ENCODE measurements at regions not wholly inside any gene's neighbourhood (a gene's known extent, or its start where the extent isn't known, plus 50 kb on each side); places are given as distances from the start of the nearest gene placed in this dataset.

DNA sequence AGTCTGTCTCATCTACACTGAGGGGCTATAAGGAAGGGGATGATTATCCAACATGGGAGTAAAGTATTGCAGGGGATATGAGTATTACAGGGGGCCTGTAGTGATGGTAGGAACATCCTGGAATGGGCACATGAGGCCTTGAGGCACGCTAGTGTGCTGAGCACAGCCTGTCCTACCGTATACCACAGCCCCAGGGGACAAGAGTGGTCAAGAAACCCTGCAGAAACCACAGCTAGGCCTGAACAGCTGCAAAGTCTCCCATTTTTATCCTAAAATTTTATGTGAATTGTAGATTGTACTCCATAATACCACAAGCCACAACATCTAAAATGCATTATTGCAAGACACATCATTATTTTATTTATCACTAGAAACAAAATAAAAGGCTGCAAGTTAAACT lies 136.3 kb upstream of the ASTN2 start:
- DNase-seq (ENCODE audit: low spot score) = no peak
- intact Hi-C loops (cut with DNase I) = no loop called here
- no peak for ATAC-seq

DNA sequence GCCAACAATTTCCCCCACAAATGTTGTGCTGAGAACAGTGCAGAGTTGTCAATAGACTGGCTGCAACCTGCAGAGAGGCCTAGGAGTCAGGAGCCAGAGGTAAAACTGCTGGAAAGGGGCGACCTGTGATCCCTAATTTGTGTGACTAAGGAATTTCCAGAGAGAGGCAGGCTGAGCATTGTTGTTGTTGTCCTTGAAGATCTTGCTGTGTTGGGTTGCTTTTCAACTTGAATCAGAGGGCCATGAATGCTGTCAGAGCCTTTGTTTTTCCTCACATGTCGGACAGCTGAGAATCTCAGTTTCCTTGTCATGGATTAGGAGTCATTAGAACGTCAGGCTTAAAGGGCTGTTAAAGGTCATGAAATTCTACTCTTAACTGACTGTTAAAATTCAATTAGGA lies 134.6 kb upstream of the ASTN2 start:
- ATAC-seq (no peak), DNase-seq (ENCODE audit: low spot score) (no peak)
- intact Hi-C loops (cut with DNase I) = no loop called here

DNA sequence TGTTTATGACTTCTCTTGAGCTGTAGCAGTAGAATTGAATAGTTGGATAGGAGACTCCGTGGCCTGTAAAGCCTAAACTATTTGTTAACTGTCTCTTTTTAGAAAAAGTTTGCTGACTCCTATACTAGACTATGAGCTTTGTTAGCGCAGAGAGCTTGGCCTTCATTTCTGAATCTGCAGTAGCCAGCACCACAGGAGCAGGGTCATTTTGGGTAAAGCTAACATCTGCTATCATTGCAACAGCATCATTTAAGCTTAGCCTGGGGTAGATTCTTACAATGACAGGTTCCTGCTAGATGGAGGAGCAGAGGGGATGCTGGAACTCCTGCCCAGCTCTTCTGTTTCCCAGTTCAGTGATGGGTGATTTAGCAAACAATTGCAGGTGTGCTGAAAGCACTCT lies 133.7 kb upstream of the ASTN2 start:
- DNase-seq (ENCODE audit: low spot score) = no peak
- intact Hi-C loops (cut with DNase I) = no loop called here
- no peak for ATAC-seq

DNA sequence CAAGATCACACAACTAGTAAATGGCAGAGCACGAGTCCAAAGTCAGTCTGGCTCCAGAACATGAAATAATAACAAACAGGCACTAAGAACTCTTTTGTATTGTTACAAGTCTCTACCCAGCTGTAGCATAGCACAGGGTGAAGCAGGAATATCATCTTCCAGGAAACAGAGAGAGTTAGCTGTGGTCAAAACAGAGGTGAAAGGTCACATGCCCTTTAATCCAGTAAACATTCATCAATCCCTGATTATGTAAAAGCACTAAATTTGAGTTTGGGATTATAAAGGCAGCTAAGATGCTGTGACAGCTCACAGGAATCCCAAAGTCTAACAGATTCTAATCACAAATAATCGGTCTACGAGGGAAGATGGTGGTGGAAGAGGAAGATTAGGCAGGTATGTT lies 133.0 kb upstream of the ASTN2 start:
- DNase-seq (ENCODE audit: low spot score) (no peak), ATAC-seq (peak; percentile 32)
- intact Hi-C loops (cut with DNase I) = no loop called here

DNA sequence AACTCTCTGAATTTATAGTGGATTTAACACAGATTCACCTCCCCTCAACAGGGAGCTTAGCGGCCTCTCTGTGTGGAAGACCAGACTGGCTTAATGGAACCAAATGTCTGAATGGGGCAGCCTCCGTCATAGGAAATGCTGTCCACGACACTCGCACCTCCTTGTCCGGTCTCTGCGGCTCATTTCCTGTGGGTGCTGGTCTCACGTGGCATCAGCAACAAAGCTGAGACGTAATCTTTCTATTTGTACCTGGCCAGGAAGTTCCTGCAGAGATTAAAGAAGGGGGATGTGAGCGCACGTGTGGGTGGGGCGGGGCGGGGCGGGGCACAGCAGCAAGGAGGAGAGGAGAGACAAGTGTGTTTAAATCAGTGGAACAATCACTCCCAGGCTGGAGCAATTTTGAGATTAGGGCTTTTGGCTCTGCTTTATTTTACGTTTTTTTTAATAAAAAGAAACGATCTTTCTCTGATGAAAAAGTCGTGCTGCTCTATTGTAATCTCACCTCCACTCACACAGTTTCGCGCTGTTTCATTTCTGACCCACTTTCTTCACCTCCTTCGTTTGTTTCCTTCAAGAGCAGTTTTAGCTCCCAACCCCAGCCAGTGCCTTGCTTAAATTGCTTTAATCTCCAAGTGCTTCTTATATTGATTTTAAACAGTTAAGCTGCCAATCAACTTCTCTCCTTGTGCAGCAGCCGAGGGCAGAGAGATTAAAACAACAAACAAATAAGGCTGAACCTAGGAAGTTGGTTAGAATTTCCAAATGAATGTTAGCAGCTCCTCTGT lies 132.2 kb upstream of the ASTN2 start:
- intact Hi-C loops (cut with DNase I) = no loop called here
- DNase-seq (ENCODE audit: low spot score) = no peak
- ATAC-seq = peak; percentile 68

DNA sequence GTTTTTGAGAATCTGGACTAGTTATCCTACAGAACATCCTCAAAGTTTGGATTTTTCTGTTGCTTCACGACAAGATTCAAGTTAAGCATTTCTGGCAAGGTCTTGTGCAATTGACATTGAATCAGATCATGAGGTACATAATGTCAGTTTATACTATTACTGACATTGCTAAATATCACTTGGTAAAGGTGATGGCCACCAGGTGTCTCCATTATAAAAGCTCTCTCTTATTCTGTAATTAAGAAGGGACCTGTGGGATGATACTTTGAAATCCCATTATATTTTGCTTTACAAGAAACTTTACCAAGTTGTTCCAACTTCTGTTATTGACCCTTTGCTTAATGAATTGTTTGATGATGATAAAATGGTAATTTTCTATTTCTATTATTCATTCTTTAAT lies 131.0 kb upstream of the ASTN2 start:
- ATAC-seq (no peak), DNase-seq (ENCODE audit: low spot score) (no peak)
- intact Hi-C loops (cut with DNase I) = no loop called here

DNA sequence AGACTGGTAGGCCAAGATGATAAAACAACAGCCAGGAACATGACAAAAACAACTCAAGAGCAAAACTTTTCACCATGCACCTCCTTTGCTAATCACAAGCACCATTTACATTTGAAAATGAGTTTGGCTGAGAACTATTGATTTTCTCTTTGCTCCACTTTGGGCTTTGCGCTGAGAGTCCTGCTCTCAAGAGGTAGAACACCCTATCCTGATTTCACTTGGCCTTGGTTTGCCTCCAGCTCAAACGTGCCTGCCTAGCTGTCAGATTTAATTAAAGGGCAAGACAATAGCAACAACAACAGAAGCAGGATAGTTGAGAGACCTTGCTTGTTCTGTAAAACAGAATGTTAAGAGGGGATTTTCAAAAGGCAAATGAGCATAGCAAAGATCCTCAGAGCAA lies 128.2 kb upstream of the ASTN2 start:
- DNase-seq (ENCODE audit: low spot score) (no peak), ATAC-seq (no peak)
- intact Hi-C loops (cut with DNase I) = no loop called here

DNA sequence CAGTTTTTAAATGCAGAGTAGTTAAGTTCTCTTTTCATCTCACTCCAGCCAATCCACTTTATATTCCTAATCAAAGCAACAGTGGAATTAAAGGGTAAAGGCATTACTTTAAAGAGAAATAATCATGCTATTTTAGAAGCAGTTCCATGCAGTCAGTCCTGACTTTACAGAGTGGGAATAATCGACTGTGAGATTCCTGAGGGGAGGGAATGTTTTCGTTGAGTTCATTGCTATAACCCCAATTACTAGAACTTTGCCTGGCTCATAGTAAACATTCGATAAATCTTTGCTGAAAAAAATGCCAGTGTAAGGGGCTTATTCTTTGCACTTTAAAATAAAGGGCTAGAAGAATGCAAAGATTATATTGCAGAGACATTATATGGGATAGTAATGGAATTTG lies 127.2 kb upstream of the ASTN2 start:
- intact Hi-C loops (cut with DNase I) = no loop called here
- no peak for ATAC-seq

DNA sequence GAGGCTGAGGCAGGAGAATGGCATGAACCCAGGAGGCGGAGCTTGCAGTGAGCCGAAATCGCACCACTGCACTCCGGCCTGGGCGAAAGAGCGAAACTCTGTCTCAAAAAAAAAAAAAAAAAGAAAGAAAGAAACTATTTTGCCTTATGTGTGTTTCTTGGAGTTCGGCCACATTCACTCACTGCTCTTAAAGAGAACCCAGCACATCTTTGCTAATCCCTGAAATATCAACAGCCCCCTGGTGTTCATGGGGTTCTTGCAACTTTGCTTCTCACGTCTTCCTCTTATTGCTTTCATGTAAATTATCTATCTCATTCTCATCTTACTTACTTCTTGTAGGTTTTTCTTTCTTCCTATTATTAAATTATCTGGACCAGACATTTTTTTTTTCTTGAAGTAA lies 126.3 kb upstream of the ASTN2 start:
- peak; percentile 62 for ATAC-seq

More for the DNA sequence above, 127.2 kb upstream of the ASTN2 start:
- DNase-seq (ENCODE audit: low spot score) = no peak

DNA sequence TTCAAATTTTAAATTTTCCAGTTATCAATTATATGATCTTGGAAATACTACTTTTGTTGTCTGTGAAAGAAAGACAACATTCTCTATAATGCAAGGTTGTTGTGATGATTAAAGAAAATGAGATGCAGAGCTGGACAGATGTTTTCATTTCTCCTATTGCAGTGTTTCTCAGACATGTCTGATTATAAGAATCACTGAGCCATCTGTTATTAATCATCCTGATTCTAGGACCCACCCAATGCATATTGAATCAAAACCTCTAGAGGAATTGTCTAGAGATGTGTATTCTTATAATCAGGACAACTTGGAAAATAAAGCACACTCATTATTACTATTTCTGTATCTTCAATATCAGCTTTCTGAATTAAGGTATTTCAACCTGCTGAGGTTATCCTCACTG lies 121.1 kb upstream of the ASTN2 start:
- no peak for ATAC-seq
- intact Hi-C loops (cut with DNase I) = no loop called here
- no peak for DNase-seq (ENCODE audit: low spot score)

More for the DNA sequence above, 126.3 kb upstream of the ASTN2 start:
- no peak for DNase-seq (ENCODE audit: low spot score)
- intact Hi-C loops (cut with DNase I) = no loop called here

DNA sequence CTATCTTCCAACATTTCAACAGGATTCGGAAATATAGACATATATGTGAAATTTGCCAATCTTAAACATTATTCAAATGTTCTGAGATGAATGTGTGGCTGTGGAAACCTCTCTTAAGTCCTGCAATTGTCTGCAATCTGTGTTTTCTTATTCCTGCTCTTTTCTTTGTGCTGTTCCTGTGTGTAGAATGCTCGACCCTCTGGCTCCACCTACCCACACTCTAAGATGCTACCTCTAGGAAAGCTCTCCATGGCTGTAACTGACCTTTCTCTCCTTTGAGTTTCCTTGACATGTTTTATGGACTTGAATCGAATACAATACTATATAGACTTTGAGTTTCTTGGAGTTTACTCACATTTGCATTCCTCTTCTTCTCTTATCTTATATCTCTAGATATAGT lies 120.6 kb upstream of the ASTN2 start:
- no peak for DNase-seq (ENCODE audit: low spot score)
- intact Hi-C loops (cut with DNase I) = no loop called here
- ATAC-seq = peak; percentile 52

DNA sequence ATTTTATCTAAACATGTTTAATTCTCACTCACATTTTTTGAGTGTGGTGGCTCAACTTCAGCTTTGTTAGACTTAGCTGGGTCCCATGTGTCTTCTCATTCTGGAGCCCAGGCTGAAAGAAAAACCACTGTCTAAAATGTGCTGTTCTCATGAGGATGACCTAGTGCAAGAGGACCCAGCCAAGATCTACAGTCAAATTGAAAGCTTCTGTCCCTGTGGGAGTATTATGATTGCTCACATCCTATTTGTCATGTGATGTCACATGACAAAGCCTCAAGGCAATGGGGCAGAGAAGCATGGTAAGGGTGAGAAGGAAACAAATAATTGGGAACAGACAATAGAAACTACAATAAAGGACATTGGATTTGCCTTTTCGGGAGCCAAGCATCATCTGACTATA lies 113.4 kb upstream of the ASTN2 start:
- intact Hi-C loops (cut with DNase I) = no loop called here
- ATAC-seq = peak; percentile 94
- DNase-seq (ENCODE audit: low spot score) = no peak

DNA sequence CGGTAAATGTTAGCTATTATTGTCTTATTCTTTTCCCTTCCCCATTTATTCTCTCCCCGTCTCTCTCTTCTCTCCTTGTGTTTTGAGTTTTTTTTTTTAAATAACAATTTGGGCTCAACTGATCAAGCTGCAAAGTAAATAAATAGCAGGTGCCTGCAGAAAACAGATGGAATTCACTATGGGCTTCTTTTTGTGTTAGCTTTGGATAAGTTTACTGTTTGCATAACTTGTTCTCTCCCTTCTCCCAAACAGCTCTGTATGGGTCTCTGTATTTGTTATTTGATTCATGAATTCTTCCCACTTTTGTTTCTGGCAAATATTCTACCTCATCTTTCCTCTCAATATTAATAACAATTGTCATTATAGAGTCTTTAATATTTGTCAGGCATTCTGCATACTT lies 111.8 kb upstream of the ASTN2 start:
- peak; percentile 56 for ATAC-seq
- no peak for DNase-seq (ENCODE audit: low spot score)
- intact Hi-C loops (cut with DNase I) = no loop called here

DNA sequence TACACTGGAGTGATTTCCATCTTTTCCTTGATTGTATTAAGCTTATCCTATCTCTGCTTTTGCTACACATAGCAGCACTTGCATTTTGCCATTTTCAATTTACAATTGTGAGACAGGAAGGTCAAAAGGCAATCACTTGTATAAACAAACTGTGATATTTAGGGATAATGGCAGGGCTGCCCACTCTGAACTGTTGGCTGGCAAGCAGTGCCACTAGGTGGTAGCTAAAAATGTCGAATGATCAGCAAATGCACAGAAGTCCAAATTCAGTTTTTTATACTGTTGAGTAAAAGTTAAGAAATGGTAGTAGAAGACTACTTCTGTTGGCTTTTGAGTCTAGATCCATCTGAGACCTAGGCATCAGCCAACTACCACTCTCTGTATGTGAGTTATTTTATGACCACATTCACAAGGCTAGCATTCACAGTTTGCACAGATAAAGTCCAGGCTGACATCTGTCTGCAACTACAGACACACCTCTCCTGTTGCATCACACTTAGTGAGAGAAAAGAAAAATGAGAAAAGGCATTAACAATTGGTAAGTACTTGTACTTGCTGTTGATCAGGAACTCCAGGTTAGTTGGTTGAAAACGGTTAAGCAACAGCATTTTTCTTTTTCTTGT lies 108.8 kb upstream of the ASTN2 start:
- no peak for ATAC-seq
- DNase-seq (ENCODE audit: low spot score) = no peak
- intact Hi-C loops (cut with DNase I) = no loop called here

DNA sequence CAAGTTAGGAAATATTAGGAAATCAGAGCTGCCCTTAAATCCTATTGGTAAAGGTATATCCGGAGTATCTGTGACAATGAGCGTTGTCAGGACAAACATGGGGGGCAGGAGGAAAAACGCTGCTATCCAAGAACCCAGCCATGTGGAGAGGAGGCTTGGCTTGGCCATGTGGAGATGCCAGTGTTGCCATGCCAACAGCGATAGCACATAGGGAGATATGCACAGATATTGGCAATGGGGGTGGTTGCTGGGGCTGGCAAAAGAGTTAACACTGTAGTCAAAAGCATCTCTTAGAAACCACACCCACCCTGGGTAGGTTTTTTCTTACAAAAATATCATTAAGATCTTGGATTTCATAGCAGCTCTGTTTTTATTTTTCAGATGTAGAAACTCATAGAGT lies 106.4 kb upstream of the ASTN2 start:
- intact Hi-C loops (cut with DNase I) = no loop called here
- DNase-seq (ENCODE audit: low spot score) = no peak
- no peak for ATAC-seq

DNA sequence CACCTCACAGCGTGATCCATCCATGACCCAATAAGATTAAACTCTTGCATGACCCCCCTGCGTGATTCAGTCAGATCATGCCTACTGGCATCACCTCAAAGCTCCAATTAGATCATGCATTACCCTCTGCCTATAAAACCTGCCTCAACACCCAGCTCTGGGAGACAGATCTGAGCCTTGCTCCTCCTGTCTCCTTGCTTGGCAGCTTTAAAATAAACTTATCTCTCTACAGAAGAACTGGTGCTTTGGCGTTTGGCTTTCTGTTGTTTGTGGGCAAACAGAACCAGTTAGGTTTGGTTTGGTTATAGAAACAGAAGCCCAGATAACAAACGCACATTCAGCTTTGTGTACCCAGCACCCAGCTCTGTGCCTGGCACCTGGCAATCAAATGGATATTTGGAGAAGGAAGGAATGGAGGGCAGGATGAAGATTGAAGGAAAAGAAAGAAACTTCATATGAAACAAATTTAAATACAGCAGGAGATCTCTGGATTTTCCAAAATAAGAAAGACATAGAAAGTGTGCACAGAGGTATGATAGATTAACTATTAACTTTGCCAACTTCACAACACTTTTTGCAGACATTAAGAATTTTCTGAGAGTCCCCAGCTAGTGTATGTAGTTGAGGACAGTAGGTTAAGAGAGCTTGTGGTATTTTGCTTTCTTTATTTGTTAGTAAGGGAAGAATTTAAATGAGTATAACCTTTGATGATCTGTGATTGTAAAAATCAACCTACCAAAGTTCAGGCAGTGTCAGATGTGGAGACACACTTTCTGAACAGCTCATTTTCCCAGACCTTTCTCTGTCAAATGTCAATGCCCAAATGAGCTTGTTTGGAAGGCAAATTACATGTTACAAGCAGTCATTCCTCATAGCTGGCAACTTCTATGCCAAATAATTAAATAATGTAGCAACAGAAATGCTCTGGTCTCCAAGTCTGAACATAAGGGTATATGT lies 102.1 kb upstream of the ASTN2 start:
- DNase-seq (ENCODE audit: low spot score) (no peak), ATAC-seq (no peak)
- intact Hi-C loops (cut with DNase I) = no loop called here

DNA sequence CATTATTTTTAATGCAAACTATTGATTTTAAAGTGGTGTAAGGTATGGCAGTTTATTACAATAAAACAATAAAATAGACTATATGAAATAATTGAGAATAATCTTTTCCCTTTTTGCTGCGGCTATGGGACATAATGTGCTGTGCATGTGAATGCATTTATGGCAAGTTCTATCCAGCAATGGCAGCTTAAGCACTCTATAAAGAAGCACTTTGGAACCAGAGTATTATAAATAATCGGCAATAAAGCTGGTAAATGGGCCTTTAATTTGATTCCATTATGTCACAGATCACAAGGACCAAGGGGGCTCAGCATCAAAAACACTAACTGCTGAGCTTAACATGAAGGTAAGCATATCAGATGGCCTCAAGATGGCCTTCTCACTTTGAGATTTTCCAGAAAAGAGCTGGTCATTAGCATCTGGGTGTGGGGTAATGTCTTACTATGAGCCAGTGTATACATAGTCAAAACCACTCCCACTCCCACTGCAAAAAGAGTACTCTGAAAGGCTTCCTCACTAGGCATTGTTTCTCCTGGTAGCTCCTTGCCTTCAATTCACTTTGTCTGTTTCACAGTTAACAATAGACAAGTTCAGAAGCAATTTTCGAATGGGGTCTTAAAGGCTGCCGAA lies 97.1 kb upstream of the ASTN2 start:
- no peak for DNase-seq (ENCODE audit: low spot score)
- ATAC-seq = no peak

DNA sequence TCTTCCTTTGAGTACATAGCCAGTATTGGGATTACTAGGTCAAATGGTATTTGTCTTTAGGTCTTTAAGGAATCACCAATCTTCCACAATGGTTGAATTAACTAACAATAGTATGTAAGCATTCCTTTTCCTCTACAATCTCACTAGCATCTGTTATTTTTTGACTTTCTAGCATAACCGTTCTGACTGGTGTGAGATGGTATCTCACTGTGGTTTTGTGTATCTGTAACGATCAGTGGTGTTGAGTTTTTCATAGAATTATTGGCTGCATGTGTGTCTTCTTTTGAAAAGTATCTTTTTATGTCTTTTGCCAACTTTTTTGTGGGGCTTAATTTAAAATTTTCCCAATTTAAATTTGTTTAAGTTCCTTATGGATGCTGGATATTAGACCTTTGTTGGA lies 81.5 kb upstream of the ASTN2 start:
- DNase-seq (ENCODE audit: low spot score) = no peak
- intact Hi-C loops (cut with DNase I) = no loop called here
- no peak for ATAC-seq

More for the DNA sequence above, 97.1 kb upstream of the ASTN2 start:
- intact Hi-C loops (cut with DNase I) = no loop called here

DNA sequence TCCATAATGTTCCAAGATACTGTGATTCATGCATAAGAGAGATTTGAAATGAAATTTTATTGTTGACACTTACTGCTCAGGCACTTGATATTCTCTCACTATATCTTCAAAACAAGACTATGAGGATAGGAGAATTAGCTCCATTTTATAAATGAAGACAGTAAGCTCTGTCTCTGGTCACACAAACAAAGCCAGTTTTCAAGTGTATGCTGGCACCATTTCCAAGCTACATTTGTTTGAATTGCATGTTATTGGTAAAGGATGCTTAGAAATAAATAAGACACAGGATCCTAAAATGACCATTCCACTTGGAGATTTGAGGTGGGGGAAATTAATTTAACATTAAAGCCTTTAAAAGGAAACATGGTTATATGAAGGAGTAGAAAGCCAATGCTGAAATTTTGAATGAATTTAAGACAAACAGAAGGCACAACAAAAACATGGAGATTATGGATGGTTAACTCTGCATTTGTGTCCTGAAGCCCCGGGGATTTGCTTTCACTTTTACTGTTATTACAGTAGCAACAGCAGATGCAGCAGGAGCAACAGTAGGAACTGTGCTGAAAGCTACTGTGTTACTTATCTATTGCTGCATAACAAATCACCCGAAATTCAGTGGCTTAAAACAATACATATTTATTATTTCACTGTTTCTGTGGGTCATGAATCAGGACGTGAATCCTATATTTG lies 79.7 kb upstream of the ASTN2 start:
- intact Hi-C loops (cut with DNase I) = no loop called here
- DNase-seq (ENCODE audit: low spot score) = no peak
- no peak for ATAC-seq

All from sciatic nerve (tissue), 2 donors.